Activated CD8-positive, alpha-beta T cell treated with anti-CD3 and anti-CD28 coated beads for 36 hours (primary cell): ENCODE measurements at regions not wholly inside any gene's neighbourhood (a gene's known extent, or its start where the extent isn't known, plus 50 kb on each side); places are given as distances from the start of the nearest gene placed in this dataset.
"Not testable (repeated sequence)": the region's sequence is repeated elsewhere in the genome, so short reads cannot be mapped to it uniquely, and the experiment has no call there.

ENCODE experiments used
- ATAC-seq: fragments of 200-7000 bp; cut with Tn5 transposase; one replicate; pipeline ENCODE4 v1.10.0; 2021; ENCODE audit warnings: mild to moderate bottlenecking, moderate library complexity
- CTCF ChIA-PET: fragments of 350-600 bp; sonication (Branson Sonifier 250); formaldehyde crosslinking; loops from one replicate; lab custom pipeline; 2021; ENCODE audit warnings: antibody characterized with exemption; lab: Charles Lee
- POLR2A ChIA-PET: fragments of 350-600 bp; sonication (Branson Sonifier 250); formaldehyde crosslinking; loops from one replicate; lab custom pipeline; 2021; ENCODE audit warnings: antibody characterized with exemption; lab: Charles Lee
- DNase-seq: peaks from one replicate; pipeline ENCODE4 v3.0.0-alpha.2; 2020
- H3K27ac Mint-ChIP-seq: one replicate; pipeline ENCODE4 v1.8.0; 2021; ENCODE audit warnings: mild to moderate bottlenecking, mixed read lengths
- H3K27me3 Mint-ChIP-seq: one replicate; pipeline ENCODE4 v1.8.0; 2021; ENCODE audit warnings: mixed read lengths
- H3K36me3 Mint-ChIP-seq: one replicate; pipeline ENCODE4 v1.8.0; 2021; ENCODE audit warnings: low read depth, mixed read lengths
- H3K4me1 Mint-ChIP-seq: one replicate; pipeline ENCODE4 v1.8.0; 2021; ENCODE audit warnings: low read depth, mixed read lengths
- H3K4me3 Mint-ChIP-seq: one replicate; pipeline ENCODE4 v1.8.0; 2021; ENCODE audit warnings: mild to moderate bottlenecking, moderate library complexity, mixed read lengths
- H3K9me3 Mint-ChIP-seq: one replicate; pipeline ENCODE4 v1.8.0; 2021; ENCODE audit warnings: mixed read lengths
- intact Hi-C: fragments of 100-400 bp; cut with micrococcal nuclease; formaldehyde crosslinking; loops from one replicate; pipeline ENCODE4 v1.10.0; 2022
- TF ChIP-seq, protein P1 (sequence below): fragments of 200-600 bp; IDR thresholded peaks from one replicate; pipeline ENCODE4 v1.8.0; 2022; ENCODE audit warnings: antibody characterized with exemption, mild to moderate bottlenecking

DNA sequence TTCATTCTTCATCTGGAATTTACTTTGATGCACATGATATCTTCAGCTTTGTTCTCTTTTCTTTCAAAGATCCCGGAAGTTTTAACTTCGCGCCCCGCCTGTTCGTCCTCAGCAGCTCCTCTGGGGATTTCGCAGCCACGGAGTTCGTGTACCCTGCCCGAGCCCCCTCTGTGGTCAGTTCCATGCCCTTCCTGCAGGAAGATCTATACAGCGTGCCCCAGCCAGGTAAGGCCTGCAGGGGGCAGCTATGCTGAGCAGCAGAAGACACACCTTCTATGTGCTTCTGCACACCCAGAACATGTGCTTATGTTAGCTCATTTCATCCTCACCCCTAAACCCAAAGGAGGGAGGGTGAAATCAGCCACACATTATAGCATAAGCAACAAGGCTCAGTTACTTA is 79.7 kb upstream of the LYZL2 start:
- Mint-ChIP-seq H3K4me3 (no peak overlapping the region), H3K9me3 (peaks cover 13% of the 10 kb centered on the region), H3K27me3 (no peaks in the 10 kb centered on the region), H3K4me1 (peaks cover 21% of the 10 kb centered on the region), H3K36me3 (peaks cover 13% of the 10 kb centered on the region), H3K27ac (no peak overlapping the region)
- ATAC-seq (no peak), DNase-seq (no peak)
- ChIA-PET CTCF (interaction anchor here (0.7 to 2.2 kb wide), 8 partner anchors 8 to 69 kb away, joined by 3 to 15 read pairs (median 5); no protein-coding TSS in a partner anchor), POLR2A (interaction anchor here (0.7 kb wide), 1 partner anchor 23 kb away, joined by 3 read pairs; no protein-coding TSS in a partner anchor)
- TF ChIP-seq, protein P1, sequence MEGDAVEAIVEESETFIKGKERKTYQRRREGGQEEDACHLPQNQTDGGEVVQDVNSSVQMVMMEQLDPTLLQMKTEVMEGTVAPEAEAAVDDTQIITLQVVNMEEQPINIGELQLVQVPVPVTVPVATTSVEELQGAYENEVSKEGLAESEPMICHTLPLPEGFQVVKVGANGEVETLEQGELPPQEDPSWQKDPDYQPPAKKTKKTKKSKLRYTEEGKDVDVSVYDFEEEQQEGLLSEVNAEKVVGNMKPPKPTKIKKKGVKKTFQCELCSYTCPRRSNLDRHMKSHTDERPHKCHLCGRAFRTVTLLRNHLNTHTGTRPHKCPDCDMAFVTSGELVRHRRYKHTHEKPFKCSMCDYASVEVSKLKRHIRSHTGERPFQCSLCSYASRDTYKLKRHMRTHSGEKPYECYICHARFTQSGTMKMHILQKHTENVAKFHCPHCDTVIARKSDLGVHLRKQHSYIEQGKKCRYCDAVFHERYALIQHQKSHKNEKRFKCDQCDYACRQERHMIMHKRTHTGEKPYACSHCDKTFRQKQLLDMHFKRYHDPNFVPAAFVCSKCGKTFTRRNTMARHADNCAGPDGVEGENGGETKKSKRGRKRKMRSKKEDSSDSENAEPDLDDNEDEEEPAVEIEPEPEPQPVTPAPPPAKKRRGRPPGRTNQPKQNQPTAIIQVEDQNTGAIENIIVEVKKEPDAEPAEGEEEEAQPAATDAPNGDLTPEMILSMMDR: peak; percentile 37
- intact Hi-C loops: no loop called here

DNA sequence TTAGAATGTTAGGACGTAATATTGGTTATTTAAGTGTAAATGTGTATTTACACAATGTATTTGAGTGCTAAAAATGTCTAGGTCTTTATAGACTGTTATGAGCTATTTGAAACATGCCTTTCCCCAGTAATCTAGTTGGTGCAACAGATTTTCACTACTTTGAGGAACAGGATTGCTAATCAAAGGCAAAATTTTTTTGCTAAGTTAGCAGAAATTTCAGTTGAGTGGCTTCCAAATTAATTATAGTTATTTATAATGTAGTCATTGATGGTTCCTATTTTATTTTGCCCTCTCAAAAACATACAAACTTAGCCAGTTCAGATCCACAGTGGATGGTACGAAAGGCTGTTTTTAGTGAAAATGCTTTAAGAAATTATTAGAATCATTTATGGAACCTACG is 78.7 kb upstream of the LYZL2 start:
- no peak for ATAC-seq
- Mint-ChIP-seq H3K9me3 (peaks cover 4% of the 10 kb centered on the region), H3K36me3 (peaks cover 8% of the 10 kb centered on the region), H3K27me3 (no peaks in the 10 kb centered on the region), H3K4me1 (peaks cover 30% of the 10 kb centered on the region), H3K4me3 (no peak overlapping the region), H3K27ac (no peak overlapping the region)
- ChIA-PET POLR2A (interaction anchor here (0.7 kb wide), 2 partner anchors 22 to 293 kb away, joined by 3 read pairs; no protein-coding TSS in a partner anchor), CTCF (interaction anchor here (0.7 to 2.2 kb wide), 6 partner anchors 9 to 69 kb away, joined by 3 to 15 read pairs (median 6); no protein-coding TSS in a partner anchor)
- intact Hi-C loops: no loop called here
- DNase-seq: no peak
- TF ChIP-seq, protein P1: no peak

DNA sequence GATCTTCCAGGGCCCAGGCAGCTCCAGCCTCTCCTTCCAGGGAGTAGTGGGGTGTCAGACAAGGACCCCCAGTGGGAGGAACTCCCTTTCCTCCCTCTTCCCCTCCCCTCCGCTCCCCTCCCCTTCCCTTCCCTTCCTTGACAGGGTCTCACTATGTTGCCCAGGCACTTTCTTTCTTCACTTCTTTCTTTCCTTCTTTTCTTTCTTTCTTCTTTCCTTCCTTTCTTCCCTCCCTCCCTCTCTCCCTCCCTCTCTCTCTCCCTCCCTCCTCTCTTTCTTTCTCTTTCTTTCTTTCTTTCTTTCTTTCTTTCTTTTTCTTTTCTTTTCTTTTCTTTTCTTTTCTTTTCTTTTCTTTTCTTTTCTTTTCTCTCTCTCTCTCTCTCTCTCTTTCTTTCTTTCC is 76.6 kb upstream of the LYZL2 start:
- POLR2A ChIA-PET: interaction anchor here (1.7 kb wide), 2 partner anchors 10 to 11 kb away, joined by 5 to 7 read pairs; no protein-coding TSS in a partner anchor
- CTCF ChIA-PET: interaction anchor here (5.6 kb wide), 1 partner anchor 18 kb away, joined by 69 read pairs; no protein-coding TSS in a partner anchor
- Mint-ChIP-seq H3K27ac (peak overlapping the region; percentile 98), H3K4me3 (peak overlapping the region; percentile 91), H3K36me3 (peaks cover 13% of the 10 kb centered on the region), H3K4me1 (peaks cover 45% of the 10 kb centered on the region)
- H3K9me3 Mint-ChIP-seq, intact Hi-C loops, H3K27me3 Mint-ChIP-seq, DNase-seq, ATAC-seq: not testable (repeated sequence)

DNA sequence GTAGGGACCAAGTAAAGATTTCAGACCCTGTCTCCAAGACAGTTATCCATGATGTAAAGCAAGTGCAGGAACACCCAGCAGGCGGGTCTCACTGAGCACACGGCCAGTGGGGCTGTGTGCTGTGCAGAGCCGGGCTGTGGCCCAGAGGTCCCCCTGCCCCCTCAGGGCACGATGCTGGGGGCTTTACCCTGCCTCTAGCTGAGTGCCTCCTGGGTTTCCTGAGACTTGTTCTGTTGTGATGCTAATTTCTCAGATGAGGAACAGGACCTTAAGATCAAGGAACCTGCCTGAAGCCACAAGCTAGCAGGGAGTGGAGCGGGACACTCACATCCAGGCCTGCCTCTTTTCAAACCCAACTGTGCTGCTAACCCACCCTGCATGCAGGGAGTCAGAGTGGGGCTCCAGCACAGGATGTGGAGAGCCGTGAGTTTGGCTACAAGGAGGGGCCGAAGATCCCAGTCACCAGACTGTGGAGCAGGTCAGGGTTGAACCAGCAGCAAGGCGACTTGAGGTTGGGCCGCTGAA is 76.1 kb upstream of the LYZL2 start:
- DNase-seq: peak; percentile 40
- H3K27me3 Mint-ChIP-seq: no peaks in the 10 kb centered on the region
- peaks cover 48% of the 10 kb centered on the region for H3K4me1 Mint-ChIP-seq
- intact Hi-C loops: no loop called here
- H3K9me3 Mint-ChIP-seq: no peaks in the 10 kb centered on the region
- H3K36me3 Mint-ChIP-seq: peaks cover 13% of the 10 kb centered on the region
- POLR2A ChIA-PET: interaction anchor here (1.6 to 1.7 kb wide), 3 partner anchors 11 to 18 kb away, joined by 4 to 7 read pairs (median 5); no protein-coding TSS in a partner anchor
- CTCF ChIA-PET: interaction anchor here (1.4 to 5.6 kb wide), 3 partner anchors 8 to 24 kb away, joined by 3 to 69 read pairs (median 3); no protein-coding TSS in a partner anchor
- ATAC-seq: no peak
- H3K27ac Mint-ChIP-seq: peak overlapping the region; percentile 98
- peak overlapping the region; percentile 91 for H3K4me3 Mint-ChIP-seq
- TF ChIP-seq, protein P1: no peak

DNA sequence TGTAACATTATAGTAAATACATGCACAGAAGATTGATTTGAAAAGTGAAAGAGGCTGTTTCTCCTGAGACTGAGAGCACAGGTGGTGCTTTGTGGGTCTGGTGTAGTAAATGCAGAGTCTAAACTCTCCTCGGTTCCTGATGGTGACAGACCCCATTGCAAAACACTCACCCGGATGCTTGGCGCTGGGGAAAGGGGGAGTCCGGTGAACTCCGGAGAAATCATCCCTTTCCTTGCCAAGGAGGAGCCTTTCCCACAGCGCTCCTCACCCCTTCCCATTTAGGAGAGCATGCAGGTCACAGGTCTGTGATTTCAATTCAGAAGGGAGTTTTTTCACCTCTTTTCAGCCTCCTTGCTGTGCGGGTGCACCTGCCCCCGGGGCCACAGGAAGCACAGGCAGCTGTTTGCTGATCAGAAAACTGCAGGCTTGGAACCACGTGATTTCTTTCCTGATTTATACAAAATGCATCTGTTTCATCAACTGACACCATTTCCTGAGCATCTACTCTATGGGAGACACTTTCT is 75.6 kb upstream of the LYZL2 start:
- peak; percentile 14 for ATAC-seq
- peak; percentile 53 for DNase-seq
- peak overlapping the region; percentile 91 for H3K4me3 Mint-ChIP-seq
- TF ChIP-seq, protein P1: no peak
- H3K9me3 Mint-ChIP-seq: no peaks in the 10 kb centered on the region
- H3K36me3 Mint-ChIP-seq: peaks cover 13% of the 10 kb centered on the region
- POLR2A ChIA-PET: interaction anchor here (1.6 to 1.7 kb wide), 4 partner anchors 9 to 17 kb away, joined by 4 to 7 read pairs (median 4); no protein-coding TSS in a partner anchor
- CTCF ChIA-PET: interaction anchor here (1.4 to 5.6 kb wide), 3 partner anchors 8 to 23 kb away, joined by 3 to 69 read pairs (median 3); no protein-coding TSS in a partner anchor
- H3K27ac Mint-ChIP-seq: peak overlapping the region; percentile 98
- intact Hi-C loops: no loop called here
- peaks cover 53% of the 10 kb centered on the region for H3K4me1 Mint-ChIP-seq
- no peaks in the 10 kb centered on the region for H3K27me3 Mint-ChIP-seq

DNA sequence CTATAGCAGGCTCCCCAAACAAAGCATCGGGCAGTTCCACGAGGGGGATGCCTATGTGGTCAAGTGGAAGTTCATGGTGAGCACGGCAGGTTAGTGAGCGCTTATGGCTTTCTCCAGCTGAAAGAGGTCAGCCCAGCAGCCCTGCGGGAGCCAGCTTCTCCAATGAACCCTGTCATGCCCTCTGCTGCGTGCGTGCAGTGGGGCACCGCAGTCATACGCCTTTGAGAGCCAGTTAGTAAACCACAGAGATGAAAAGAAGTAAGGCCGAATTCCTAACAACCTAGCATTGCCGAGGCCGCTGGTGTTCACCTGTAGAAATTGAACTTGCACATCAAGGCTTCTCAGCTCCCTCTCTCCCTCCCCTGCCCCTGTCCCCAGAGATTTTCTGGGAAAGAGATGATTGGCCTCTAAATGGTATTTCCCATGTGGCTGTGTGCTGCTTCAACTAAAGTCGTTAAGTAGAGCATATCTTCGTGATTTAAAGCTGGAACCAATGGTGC is 75.1 kb upstream of the LYZL2 start:
- ATAC-seq, H3K9me3 Mint-ChIP-seq, H3K27me3 Mint-ChIP-seq: not testable (repeated sequence)
- intact Hi-C loops: loop anchor here (1.0 kb wide), 1 partner anchor 9 kb away; no protein-coding TSS in a partner anchor
- Mint-ChIP-seq H3K36me3 (peaks cover 14% of the 10 kb centered on the region), H3K4me1 (peaks cover 56% of the 10 kb centered on the region), H3K27ac (peak overlapping the region; percentile 98), H3K4me3 (peak overlapping the region; percentile 91)
- ChIA-PET POLR2A (interaction anchor here (1.4 to 1.7 kb wide), 5 partner anchors 10 to 22 kb away, joined by 4 to 7 read pairs (median 5); no protein-coding TSS in a partner anchor), CTCF (interaction anchor here (1.4 to 5.6 kb wide), 3 partner anchors 9 to 23 kb away, joined by 3 to 69 read pairs (median 3); no protein-coding TSS in a partner anchor)
- DNase-seq: peak; percentile 76
